Left forelimb (tissue), 1 donor: ENCODE measurements at regions not wholly inside any gene's neighbourhood (a gene's known extent, or its start where the extent isn't known, plus 50 kb on each side); places are given as distances from the start of the nearest gene placed in this dataset.

Source experiments
- DNase-seq: peaks from one replicate; pipeline ENCODE4 v3.0.0-alpha.2; 2018; ENCODE audit warnings: low spot score

DNA sequence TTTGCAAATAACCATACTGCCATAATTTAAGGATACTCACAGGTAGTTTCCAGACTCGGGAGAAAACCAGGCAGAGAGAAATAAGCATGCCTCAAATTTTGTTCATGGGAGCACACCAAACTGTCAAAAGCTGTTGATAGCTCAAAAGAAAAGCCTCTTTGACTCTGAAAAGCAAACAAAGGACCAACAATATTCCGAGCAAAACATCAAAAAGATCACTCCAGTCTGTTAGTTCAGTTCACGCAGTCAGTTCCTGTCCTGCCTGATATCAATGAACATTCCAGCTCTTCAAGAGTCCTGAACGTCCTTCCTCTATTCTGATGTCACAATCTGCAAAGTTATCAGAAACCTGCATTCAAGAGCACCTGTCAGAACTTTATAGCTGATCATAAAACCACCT lies 78.7 kb downstream of the RRM2 start:
- DNase-seq, result no peak

GRCh38 chr2:10202131-10202665 lies 79.7 kb downstream of the RRM2 start:
- no peak for DNase-seq

- DNase-seq, result no peak
Measured at GRCh38 chr2:10204326-10205161, 82.0 kb downstream of the RRM2 start.

- no peak for DNase-seq
Measured at GRCh38 chr2:10205162-10205475, 82.6 kb downstream of the RRM2 start.

- no peak for DNase-seq
Measured at GRCh38 chr2:10208736-10209135, 86.2 kb downstream of the RRM2 start.

DNA sequence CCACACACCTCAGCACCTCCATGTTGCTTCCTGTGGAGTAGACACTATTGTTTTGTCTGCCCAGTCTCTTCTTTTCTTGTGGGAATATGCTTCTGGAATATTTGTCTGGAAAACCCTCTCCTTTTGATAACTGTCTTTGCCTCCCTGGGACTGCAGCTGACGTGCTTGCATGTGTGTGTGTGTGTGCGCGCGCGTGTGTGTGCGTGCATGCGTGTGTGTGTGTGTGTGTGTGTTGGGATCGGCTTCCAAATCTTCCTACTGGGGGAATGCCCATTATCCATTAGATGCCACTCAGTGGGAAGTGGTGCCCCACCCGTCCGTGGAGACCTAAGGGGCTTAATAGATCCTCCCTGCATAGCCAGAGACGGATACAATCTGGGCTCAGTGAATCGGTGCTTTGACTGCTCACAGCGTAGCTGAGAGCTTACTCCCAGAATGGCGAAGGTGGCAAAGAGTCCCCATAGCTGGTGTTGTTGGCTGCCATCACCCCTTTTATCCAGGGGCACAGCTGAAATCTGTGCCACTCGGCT lies 86.9 kb downstream of the RRM2 start:
- no peak for DNase-seq

DNA sequence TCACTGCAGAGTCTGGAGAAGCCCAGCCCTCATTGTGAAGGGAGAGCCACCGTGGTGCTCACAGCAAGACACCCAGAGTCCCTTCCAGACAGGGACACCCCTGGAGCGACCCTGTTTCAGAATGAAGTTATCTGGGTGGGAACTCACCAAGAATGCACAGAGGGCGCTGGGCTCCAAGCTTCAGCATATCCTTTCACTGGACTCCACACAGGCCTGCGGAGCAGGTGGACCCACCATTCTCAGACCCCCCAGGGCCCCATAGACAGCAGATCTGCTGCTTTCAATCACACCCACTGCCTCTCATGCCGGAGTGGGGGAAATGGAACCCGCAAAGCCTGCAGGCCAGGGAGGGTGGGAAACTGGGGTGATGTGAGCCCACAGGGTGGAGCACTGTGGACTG lies 87.8 kb downstream of the RRM2 start:
- DNase-seq, result no peak

GRCh38 chr2:10211844-10212422 lies 89.4 kb downstream of the RRM2 start:
- DNase-seq, result no peak

- no peak for DNase-seq
Measured at GRCh38 chr2:10212827-10213226, 89.9 kb upstream of the HPCAL1 start.

DNA sequence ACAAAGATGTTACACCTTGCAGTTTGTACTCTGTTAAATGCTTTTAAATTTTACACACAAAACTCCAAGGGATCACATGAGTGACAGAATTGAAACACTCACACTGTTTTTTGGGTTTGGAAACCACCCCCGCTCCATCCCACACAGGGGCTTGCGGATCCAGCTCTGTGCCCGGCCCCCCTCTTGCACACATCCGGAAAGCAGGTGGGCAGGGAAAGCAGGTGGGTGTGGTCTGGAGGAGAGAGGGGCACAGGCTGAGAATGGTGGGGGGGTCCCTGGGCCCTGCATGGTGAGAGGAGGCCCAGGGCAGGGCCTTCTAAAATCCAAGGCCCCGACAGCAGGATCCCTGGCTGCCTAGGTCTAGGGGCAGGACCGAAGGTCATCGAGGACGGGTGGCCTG lies 88.5 kb upstream of the HPCAL1 start:
- DNase-seq, result no peak

DNA sequence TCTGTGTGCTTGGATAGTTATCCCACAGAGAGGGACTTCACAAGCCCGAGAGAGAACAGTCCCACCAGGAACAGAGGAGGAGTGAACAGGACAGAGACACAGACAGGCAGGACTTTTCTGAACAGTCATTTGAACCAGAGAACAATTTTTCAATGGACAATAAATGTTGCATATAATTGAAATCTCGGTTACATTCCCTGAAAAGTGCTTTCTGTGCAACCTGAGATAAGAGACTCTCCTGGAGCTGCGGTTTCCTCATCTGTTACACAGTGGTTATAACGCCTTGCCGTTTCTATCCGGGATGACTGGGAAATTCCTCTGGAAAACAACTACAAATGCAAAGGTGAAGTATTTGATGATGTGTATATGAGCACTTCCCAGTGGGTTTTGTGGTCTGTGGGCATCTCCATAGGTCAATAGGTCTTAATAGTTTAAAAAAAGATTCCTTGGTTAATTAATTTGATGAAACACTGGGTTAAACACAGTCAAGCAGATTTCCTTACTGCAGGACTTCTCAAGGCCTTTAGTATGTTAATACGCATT lies 87.2 kb upstream of the HPCAL1 start:
- no peak for DNase-seq

DNA sequence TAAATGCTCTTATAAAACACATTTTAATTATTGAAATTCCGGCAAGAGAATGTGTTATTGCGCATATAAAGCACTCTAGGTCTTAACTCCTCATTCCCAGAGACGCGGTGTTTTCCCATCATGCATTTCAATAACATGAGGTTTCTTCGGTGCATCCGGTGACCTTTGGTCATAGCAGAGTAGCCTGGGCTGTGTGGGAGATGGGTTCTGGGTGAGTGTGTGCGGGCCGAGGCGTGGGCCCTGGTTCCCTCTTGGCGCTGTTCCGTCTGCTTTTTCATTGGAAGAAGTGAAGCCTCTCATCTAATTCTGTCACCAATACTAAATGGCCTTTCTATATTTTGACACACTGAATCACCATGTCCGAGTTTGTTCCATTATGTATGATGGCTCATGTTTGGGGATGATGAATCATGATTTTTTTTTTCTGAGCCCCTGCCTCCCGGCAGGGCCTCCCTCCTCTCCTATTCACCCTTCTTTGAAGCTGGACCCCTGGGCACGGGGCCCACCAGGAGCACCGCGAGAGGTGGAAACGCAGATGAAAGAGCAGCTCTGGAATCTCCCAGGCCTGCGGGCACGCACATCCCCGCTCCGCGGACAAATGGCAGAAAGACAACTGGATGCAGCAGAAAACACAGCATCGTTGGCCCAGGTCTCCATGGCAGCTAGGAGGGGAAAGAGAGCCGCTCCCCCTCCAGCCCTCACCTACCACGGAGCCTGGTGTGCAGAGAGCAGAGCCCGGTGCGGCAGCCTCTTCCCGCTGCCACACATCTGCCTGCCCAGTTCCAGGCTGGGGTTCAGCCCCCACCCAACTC lies 85.8 kb upstream of the HPCAL1 start:
- DNase-seq, result no peak

DNA sequence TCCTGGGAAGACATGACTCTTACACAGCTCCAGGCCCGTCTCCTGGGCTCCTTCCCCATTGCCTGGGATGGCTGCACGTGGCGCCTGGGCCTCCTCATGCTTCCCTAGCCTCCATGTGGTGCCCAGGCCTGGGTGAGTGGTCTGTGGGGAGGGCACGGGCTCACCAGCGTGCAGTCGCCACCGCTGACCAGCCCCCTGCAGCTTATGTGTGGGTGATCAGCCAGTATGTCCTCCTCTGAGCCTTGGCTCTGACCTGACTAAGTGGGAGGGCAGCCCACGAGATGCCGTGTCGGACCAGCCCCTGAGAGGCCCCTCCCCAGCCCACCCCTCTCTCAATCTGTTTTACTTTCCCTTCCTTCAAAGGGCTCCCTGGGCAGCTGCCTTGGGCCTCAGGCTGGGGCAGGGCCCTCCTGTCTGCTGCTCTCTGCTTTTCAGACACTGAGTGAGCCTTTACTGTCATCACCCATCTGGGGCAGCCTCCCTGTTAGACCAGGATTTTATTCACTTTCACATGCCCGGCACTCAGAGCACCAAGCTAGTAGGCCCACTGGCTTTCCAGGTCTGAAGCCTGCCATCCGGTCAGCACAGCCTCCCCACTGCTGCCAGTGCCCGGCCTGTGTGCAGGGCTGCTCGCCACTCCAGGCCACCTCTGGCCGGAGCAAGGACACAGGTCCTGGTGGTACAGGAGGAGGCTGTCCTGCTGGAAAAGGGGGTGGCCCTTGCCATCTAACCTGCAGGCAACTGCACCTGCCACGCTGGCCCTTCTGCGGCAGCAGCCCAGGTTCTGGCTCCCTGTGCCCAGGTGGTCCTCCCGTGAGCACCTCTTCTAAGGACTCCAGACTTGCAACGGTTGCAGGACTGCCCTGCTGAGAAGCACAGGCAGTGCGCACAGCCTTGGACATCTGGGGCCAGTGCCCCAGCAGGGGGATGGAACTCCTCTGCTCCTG lies 84.9 kb upstream of the HPCAL1 start:
- DNase-seq, result no peak

GRCh38 chr2:10220045-10220901 lies 82.4 kb upstream of the HPCAL1 start:
- DNase-seq, result no peak

DNA sequence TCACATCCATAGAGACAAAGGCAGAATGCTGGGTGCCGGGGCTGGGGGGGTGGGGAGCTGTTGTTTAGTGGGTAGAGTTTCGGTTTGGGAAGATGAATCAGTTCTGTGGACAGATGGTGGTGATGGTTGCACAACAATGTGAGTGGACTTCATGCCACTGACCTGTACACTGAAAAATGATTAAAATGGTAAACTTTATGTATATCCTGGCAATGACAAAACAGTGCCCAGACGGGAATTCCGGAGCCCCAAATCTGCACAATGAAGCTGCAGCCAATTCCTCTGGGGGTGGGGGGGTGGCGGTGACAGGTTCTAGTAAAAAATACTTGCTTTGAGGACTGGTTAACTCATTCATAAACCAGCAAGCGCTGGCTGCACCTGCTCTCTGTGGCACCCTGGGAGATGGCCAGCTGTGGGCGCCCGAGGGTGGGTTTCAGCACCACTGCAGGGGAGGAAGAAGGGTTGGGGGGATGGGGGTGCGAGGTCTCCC lies 81.8 kb upstream of the HPCAL1 start:
- no peak for DNase-seq

- no peak for DNase-seq
Measured at GRCh38 chr2:10221443-10221842, 81.3 kb upstream of the HPCAL1 start.

GRCh38 chr2:10221976-10222870 lies 80.5 kb upstream of the HPCAL1 start:
- no peak for DNase-seq

DNA sequence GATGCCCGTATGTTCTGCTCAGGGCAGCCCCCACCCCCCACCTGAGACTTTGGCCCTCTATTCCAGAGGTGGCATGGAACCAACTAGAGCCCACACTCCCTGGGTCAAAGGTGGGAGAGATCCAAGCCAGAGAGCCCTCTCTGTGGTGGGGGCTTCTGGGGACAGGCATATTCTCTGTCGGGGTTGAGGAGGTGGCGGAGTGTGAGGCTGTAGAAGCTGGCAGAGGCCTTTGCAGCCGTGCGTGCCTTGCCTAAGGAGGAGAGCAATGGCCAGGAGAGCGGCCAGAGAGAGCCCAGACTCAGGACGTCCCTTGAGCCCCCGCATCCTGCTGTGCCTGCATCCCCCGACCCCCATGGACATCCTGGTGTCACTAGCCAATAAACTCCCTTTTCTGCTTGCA lies 79.2 kb upstream of the HPCAL1 start:
- no peak for DNase-seq
